ENCODE measurements at regions not wholly inside any gene's neighbourhood (a gene's known extent, or its start where the extent isn't known, plus 50 kb on each side); places are given as distances from the start of the nearest gene placed in this dataset.
"Not testable (repeated sequence)": the region's sequence is repeated elsewhere in the genome, so short reads cannot be mapped to it uniquely, and the experiment has no call there.

GRCh38 chr11:46209624-46210023, 67.8 kb upstream of the CREB3L1 start:
- TF ChIP-seq CREB5 (CRISPR knock-in tag; IDR thresholded peaks at IDR 0.05; ENCODE audit: low read depth); ESRRG (CRISPR knock-in tag; IDR thresholded peaks at IDR 0.05); CSRNP3 (CRISPR knock-in tag; IDR thresholded peaks at IDR 0.05); ZNF70 (CRISPR knock-in tag; IDR thresholded peaks at IDR 0.05); PATZ1 (CRISPR knock-in tag; IDR thresholded peaks at IDR 0.05; ENCODE audit: borderline replicate concordance); ZC3H10 (CRISPR knock-in tag; IDR thresholded peaks at IDR 0.05): not testable (repeated sequence)

Measured in SK-N-SH treated with all-trans-retinoic acid at 6 μM for 48 hours (cell line).